AG20443 (cell line): ENCODE measurements at regions not wholly inside any gene's neighbourhood (a gene's known extent, or its start where the extent isn't known, plus 50 kb on each side); places are given as distances from the start of the nearest gene placed in this dataset.
"Not testable (repeated sequence)": the region's sequence is repeated elsewhere in the genome, so short reads cannot be mapped to it uniquely, and the experiment has no call there.

Source experiments
- DNase-seq: peaks from one replicate; pipeline ENCODE4 v3.0.0; 2012; ENCODE audit warnings: low spot score, mixed read lengths

DNA sequence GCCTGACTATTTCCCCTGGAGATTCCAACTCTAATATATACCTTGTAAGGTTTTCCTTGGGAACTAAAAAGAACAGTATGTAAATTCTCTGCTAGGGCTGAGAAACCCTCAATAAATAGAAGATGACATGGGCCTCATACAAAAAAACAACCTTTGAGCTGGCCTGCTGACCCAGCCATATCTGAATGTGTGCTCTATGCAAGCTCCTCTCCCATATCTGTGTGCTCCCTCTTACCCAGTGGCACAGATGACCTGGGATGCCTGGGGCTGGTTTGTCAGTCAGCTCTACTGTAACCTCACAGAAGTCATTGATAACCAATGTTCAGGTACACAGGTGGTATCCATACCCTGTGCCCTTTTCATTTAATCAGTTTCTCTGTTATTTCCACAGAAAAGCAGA lies 329.2 kb downstream of the SEC16B start:
- DNase-seq: no peak

DNA sequence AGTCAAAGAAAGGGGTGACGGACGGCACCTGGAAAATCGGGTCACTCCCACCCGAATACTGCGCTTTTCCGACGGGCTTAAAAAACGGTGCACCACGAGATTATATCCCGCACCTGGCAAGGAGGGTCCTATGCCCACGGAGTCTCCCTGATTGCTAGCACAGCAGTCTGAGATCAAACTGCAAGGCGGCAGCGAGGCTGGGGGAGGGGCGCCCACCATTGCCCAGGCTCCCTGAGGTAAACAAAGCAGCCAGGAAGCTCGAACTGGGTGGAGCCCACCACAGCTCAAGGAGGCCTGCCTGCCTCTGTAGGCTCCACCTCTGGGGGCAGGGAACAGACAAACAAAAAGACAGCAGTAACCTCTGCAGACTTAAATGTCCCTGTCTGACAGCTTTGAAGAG lies 335.7 kb downstream of the SEC16B start:
- not testable (repeated sequence) for DNase-seq

DNA sequence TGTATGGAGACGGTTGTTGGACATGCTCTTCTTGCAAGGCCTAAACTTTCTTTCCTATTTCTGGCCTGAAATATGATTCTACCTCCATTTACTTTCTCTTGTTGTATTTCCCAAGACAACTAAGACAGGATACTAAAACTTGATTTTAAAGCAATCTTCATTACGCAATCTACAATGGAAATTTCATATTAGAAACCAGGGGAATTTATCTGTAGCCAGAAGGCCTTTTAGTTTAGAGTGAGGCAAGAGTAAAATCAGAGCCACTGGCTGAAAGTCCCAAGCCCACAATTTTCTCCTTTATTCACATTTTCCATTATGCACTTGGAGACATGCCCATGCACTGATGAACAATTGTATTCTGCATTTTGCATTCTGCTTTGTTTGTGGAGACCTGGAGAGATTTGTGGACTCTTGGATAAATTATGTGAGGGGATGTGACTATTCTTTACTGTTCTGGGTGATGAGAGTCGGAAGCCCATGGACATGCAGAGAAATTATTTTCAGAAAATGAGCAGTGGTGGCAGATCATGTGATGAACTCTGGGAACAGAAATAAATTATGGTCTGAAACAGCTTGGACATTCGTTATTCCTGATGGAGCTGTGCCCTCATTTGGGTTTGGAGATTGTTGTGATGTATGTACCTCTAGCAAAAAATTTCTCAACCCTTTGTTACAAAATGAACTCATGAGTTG lies 336.8 kb downstream of the SEC16B start:
- no peak for DNase-seq

DNA sequence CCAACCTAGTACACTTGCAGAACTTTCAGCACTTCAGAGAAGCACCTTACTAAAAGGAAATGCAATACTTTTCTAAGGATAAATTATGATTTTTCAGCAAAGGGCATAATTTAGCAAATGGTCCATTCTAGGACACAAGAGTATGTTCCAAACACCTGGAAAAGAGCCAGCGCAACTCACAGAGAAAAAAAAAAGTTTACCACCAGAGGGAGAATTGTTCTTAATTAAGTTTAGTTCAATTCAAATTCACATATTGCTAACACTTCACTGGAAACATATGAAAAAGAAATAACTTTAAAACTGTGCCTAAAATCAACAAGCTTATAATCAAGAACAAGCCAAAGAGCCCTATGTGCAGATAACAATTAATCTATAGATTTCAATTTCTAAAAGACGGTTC lies 338.1 kb downstream of the SEC16B start:
- DNase-seq: no peak

DNA sequence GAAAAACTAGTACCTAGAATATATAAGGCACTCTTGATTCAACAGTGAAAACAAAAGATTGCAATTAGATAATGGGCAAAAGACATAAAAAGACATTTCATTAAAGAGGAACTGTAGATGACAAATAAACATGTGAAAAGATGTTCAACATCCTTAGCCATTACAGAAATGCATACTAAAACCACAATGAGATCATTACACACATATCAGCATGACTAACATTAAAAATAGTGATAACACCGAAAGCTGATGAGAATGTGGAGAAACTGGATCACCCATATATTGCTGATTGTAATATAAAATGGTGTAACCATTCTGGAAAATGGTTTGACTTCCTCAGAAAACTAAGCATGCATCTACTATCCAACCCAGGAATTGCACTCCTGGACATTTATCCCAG lies 340.3 kb downstream of the SEC16B start:
- no peak for DNase-seq

DNA sequence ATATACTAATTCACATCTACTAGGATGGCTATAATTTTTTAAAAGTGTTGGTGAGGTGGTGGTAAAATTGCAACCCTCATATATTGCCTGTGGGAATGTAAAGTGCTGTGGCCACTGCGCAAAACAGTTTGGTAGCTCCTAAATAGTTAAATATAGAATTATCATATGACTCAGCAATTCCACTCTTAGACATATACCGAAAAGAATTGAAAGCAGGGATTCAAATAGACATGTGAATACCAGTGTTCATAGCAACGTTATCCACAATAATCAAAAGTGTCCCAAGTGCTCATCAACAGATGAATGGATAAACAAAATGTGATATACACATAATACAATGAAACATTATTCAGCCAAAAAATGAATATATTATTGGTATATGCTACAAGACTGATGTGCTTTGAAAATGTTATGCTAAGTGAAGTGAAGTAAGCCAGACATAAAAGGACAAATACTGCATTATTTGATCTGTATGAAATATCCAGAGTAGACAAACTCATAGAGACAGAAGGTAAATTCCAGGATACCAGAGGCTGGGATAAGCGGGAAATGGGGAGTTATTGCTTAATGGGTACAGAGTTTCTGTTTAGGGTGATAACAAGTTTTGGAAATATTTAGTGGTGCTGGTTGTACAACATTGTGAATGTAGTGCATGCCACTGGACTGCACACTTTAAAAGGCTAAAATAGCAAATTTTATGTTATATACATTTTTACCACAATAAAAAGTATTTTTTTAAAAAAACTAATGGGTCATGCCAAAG lies 342.5 kb downstream of the SEC16B start:
- DNase-seq: no peak

DNA sequence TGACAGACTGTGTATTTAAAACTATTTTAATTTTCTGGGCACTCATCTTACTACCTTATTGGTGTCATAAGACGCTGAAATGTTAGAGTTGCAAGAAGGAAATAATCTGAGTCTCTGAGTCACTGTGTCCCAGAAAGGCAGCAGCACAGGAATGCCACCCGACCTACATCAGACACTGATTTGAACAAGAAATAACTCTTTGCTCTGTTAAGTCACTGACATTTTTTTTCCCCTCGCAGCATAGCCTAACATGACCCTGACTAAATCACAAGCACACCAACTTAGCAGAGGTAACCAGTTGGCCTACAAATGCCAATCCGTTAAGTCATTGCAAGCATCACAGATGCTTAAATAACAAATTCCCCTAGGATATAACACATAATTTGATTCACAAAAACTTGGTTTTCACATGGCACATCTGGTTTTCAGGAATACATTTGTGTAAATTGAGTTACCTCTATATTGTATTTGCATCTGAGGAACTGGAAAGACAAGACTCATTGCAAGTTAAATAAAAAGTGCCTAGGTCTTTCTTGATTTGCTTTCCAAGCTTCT lies 349.1 kb downstream of the SEC16B start:
- DNase-seq: peak; percentile 15

DNA sequence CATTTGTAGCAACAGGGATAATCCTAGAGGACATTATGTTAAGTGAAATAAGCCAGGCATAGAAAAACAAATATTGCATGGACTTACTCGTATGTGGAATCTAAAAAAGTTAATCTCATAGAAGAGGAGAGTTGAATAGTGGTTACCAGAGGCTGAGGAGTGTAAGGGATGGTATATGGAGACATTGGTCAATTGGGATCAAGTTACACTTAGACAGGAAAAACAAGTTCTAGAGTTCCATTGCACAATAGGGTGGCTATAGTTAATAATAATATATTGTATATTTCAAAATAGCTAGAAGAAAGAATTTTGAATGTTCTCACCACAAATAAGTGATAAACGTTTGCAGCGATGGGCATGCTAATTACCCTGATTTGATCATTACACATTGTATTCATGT lies 354.6 kb downstream of the SEC16B start:
- DNase-seq: no peak

DNA sequence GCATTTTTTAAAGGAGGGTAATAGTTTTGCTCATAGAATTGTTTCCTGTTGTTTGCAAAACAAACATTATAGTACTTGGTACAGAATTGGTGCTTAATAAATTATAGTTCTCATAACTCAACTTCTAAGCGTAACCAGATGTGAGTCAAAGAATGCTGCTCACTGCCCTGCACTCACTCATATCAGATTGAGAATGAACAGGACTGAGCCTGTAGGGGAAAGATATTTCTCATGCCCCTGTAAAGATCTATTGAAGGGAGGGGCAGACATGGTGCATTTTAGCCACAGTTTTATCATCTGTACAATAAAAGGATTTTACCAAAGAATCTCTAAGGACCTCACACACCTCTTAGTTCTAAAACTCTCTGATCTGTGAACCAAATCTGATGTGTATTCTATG lies 358.5 kb downstream of the SEC16B start:
- no peak for DNase-seq

DNA sequence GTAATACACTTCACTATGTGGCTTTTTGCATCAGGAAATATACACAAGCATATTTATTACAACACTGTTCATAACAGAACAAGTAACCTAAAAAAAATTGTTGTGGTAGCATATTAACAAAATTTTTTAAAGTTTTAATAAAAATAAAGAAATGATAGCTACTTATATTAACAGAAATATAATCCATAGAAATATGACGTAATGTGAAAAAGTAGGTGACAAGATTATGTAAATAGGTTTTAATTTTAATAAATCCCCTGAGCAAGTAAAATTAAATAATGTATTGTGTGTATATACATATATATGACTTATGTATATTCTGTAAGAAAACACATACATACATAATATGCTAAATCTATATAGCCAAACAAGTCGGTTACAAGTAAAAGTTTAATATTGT lies 359.9 kb downstream of the SEC16B start:
- no peak for DNase-seq

DNA sequence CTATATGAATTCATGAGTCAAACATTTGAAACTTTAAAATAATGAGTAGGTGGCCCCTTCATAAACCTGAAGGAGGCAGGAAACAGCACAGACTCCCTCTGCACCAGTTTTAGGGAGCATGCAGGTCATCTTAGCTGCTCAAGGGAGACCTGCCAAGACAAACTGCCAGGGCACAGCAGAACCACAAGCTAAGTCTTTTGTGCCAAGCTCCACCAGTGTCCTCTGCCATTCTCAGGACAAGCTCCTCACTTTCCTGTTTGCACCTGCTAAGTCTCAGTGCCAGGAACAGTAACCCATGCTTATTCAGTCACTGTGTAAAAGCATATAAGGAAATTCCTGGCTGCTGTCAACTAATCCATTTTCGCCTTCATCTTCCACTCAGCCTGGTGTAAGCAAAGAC lies 368.9 kb downstream of the SEC16B start:
- DNase-seq: no peak

DNA sequence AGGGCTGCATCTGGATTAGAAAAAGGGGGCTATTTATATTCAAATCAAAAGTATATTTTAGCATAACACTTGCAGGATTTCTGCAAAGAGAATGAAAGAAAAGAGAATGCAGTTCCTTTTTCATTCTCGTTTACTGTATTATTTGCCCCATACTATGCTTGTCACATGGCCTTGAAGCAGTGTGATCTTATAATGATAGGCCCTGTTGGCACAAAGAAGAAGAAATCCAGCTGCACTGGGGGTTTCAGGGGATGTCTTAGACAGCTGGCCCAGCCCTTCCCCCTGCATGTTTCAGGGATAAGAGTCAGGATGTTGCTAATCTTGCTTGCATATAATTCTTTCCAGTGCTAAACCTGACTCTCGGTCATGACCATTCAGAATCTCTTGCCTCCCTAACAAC lies 369.5 kb downstream of the SEC16B start:
- DNase-seq: no peak

DNA sequence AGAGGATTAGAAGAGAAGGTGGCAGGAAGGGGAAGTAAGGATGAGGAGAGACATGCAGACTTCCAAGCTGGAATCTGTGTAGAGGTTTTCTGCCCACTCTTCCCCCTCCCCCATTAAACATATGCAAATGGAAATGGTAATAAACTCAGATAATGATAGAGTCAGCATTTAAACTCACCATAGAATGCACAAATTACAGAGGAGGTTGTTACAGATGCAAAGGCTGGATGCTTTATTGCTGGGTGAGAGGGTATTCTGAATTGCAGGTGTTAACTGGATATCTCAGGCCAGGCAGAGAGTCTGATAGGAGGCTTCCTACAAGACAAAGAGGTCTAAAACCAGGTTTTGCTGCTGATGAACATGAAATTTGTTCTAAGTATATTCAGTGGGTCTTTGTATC lies 372.5 kb downstream of the SEC16B start:
- DNase-seq: no peak

DNA sequence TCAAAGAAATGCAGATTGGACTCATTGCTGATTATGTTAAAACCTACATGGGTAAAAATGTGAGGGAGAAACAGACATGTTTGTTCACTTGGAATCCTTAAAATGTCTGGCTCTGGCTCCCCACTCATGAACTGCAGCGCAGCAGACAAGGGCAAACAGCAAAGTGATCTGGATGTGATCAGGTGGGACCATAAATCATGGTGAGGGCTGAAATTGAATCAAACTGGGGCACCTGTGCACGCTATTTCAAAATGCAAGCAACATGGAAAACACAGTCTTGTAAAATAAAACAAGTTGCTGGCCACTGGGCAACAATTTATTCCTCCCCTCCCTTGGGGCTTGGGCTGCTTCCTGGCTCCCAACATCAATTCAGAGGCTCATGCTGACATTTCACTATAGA lies 373.4 kb downstream of the SEC16B start:
- DNase-seq: no peak

DNA sequence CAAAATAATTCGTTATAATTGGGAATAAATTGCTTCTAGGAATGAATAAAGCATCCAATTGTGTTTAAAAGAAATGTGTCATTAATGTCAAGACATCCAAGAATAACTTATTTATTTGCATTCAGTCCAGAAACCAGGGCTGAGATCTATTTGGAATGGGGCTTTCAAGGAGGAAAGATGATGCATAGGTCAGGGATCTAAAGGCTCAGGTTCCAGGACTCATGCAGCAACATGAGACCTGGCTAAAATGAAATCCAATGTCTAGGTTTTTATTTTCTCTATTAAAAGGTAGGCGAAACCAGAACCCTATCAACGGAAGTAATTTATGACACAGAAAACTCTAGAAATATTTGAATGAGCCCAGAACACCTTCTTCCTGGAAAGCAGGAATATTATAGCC lies 376.8 kb downstream of the SEC16B start:
- DNase-seq: no peak

DNA sequence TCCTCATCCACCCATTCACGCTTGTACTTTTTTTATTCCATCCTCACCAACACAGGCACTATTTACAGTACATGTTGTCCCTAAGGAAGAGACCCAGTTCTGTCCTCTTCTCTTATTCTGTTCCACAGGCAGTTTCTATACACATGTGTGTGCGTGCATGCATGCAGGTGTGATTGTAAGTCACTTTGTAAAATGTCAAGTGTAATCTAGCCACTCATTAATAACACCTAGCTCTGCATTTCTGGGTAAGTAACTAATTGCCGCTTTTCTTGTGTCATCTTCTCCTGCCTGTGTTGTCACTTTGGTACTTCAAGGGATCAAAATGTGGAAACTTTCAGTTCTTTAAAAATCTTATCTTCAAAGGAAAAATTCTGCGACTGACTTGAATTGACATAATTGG lies 377.2 kb downstream of the SEC16B start:
- no peak for DNase-seq

DNA sequence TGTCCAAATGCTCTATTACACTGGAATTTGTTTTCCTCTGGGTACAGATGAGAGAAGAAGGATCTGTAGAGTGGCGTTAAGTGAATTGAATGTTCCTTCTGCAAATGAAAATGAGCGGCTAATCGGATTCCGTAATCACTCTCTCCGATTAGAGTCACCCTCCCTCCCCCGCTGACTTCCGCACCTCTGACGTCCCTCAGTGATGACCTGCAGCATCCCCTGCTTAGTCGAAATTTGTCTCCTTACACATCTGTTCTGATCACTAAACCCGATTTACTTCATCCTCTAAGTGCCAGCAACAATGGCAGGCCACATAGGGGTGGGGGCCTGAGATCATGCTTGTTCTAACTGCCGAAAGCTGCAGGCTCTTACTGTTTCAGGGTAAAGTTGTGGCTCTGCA lies 378.7 kb downstream of the SEC16B start:
- DNase-seq: no peak

DNA sequence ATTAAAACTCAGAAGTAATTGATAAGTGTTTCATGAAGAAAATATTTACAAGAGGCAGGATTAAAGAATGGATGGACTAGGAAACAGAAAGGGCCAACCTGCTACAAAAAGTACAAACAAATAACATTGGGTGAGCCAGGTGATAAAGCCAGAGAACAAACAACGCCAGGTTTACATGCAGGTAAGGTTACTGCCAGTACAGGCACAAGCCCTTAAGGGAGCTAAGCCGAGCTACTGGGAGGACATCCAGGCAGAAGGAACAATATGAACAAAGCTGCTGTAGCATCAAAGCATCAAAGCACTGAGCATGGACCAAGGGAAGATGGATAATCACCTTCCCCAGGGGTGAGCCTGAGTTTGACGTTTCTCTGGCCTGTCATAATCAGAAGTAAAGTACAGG lies 380.7 kb downstream of the SEC16B start:
- DNase-seq: no peak

DNA sequence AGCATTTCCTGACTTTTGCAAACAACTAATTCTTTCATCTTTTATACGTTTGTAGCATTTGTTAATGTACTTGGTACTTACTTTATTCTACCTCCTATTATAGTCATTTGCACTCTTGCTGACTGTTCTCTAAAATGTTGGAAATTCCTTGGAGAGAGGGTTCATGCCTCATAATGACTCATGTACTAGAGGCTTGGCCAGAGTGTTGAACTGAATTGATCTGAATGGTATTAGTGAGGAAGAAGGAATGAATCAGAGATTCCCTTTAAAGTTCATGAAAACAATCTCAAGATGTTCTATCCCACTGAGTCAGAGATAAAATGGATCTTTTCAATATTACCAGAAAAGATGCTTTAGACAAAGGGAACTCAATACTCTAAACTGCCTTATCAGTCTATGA lies 383.4 kb downstream of the SEC16B start:
- DNase-seq: peak; percentile 60

DNA sequence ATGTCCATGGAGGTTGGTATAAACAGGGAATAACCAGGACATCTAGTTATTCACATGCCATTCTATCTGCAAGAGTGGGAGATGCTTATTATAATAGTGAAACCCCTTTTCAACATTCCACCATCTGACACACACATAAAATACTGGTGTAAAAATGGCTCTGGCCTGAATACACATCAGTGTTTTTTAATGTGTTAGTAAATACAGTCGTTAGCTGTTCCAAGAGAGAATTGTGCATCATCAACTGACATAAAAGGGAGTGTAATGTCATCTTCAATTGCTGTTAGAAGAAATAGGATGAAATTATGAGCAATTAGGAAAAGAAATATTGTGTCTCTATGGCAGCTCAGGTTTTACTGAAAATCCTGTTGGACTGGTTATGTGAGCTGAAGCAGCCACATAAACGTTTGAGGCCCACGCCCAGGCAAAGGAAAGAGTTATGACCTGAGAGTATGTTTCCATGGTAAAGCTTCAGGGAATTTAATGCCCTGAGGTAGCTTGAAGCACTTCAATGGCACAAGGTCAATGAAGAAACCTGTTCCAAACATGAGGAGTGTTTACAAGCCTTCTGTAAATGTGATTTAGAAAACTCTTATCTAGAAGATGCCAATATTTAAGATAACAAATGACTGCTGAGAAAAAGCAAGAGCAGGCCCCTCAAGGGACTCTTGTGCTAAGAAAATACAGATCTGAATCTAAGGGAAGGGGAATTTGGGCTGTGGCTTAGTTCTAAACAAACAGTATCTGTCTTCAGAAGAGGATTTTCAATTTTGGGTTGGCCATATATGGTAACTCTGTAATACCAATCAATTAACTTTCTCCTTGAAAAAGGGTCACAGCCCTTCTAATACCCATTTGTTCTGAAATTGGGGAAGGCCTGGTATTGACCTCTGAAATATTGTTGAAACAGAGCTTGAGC lies 384.3 kb downstream of the SEC16B start:
- no peak for DNase-seq

DNA sequence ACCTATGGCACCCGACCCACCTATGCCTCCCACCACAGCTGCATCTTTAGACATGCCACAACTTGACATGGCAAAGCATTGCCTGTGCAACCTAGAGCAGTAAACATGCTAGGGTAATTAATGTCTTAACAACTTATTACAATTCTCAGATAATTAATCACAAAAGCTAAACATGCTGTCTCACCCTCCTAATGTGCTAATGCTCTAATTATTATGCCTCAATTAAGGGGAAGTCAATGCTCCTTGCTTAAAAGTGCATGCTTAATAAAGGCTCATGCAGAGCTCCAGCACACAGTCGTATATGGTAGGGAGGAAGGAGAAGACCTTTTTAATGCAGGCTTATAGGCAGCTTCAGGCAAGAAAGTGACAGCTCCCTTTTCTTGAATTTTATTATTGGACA lies 396.0 kb downstream of the SEC16B start:
- DNase-seq: no peak

DNA sequence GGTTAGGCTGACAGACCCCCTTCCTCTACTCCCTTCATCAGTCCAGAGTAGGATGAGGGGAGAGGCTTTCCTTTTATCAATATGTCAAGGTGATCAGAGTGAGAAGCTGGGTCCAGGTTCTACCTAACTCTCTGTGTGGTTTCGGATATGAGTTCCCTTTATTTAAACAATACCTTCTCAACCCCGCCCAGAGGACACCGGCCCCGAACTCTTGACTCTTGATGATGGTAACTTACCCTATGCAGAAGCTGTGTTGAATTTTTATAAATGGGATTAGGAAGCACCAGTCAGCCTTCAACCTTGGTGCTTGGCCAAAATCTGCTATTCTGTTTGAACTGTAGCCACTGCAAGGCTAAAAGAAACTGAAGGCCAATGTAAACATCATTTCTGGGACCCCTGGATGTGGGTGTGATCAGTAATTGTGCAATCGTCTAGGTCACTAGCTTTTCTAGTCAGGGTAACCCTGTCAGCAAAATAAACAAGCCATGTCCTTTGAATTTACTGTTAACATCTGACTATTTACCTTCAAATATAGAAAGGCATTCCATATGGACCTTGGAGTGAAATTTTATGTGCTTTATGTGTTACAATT lies 398.3 kb downstream of the SEC16B start:
- DNase-seq: no peak
